Epithelial cell of prostate (primary cell): ENCODE measurements at regions not wholly inside any gene's neighbourhood (a gene's known extent, or its start where the extent isn't known, plus 50 kb on each side); places are given as distances from the start of the nearest gene placed in this dataset.
A peak's percentile ranks its signal among the peaks of the same experiment; 100 is the strongest.

Experiments used
- DNase-seq: peaks from one replicate; pipeline ENCODE4 v3.0.0-alpha.2; 2011; ENCODE audit warnings: low read depth, low spot score
- H3K27ac ChIP-seq: fragments of 450-650 bp; 2 replicates; pipeline ENCODE4 v1.5.1; 2017; ENCODE audit warnings: mild to moderate bottlenecking

DNA sequence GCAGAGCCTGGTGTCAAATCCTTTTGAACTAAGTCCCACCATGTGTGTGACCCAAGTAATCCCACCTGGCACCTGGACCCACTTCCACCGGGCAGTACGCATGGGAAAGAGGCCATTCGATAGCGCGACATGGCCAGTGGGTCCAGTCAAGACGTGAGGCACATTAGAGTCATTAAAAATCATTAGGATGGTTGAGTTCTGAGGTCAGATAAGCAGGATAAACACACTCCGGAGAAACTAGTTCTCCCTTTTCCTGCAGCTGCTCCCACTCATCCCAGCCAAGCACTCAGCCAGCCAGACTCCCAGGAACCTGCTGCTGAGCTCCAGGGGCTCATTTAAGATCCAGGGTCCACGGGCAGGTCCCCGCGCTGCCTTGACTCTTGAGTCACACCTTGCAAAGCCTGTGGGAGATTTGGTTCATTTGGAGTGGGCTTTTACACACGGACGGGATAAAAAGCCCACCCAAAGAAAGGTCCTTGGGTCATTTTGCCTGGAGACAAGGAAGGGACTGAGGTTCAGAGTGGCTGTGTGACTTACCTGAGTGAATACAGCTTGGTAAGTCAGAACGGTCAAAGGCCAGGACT is 313.9 kb downstream of the BCL11B start:
- no peak for DNase-seq
- H3K27ac ChIP-seq = peak overlapping the region; percentile 53

DNA sequence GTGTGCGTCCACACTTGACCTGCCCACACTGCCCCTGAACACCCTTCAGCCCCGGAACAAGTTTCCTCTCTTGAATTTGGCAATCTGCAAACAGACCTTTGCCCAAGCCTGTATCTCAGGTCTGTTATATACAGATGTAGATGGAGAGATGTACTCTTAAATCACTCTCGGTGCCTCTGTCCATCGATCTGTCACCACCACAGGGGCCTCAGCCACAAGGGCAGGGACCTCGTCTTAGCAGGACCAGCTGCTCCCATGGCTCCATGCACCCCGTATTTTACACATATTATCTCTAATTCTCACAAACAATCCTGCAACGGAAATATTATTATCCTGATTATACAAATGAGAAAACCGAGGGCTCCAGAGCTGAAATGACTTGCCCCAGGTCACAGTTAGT is 313.4 kb downstream of the BCL11B start:
- no peak overlapping the region for H3K27ac ChIP-seq
- DNase-seq = no peak

DNA sequence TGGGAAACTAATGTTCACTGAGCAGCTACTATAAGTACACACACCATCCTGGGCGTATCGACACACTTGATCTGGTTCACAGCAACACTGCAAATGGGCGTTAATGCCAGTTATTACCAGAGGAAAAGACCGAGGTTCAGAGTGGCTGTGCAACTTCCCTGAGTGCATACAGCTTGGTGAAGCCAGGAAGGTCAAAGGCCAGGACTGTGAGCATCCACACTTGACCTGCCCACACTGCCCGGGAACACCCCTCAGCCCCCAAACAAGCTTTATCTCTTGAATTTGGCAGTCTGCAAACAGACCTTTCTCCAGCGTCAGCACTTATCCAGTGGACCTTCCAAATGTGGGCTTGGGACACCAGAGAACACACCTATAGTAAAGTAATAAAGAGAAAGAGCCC is 312.6 kb downstream of the BCL11B start:
- no peak for DNase-seq

DNA sequence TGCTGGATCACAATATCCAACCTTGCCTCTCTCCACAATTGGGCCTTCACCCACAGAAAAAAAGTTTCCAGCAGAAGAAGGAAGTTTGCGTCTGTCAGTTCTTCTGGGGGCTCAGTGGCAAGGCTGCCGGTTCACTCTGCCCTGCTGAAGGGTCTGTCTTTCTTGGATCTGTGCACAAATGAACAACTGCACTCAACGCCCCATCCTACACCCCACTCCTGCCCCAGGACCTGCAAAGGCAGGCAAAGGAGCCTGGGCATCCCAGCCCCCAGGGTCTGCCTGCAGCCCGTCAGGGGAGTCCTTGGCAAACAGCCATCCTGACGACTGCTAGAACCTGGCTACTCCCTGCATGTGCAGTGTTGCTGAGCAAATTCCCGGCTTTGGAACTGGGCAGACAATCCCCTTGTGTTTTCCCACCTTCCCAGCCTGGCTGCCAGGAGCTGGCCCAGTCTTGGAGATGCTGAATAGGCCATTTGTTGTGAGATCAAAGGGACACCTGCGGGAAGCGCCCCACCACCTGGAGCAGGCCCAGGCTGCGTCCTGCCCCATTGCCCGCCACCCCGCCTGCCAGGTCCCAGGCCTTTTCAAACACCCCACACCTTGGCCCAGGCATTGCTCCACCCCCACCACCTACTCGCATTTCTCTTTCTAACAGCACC is 311.9 kb downstream of the BCL11B start:
- no peak overlapping the region for H3K27ac ChIP-seq
- DNase-seq = no peak

More for the DNA sequence above, 312.6 kb downstream of the BCL11B start:
- H3K27ac ChIP-seq = no peak overlapping the region

DNA sequence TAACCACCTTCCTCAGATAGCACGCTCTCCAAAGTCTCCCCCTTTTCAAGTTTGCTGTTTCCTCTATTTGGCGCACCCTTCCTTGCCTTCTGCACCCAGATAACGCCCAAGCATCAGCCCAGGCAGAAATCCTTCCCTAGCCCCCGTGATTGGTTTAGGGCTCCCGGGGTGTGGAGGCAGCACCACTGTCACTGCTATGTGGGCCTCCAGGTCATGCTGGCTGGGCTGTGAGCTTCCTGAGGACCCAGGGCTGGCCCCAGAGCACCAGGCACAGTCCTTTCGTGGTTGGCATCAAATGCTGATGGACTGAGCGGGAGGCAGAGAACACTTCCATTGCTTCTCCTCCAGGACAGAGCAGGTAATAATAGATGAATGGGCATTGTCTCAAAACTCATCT is 311.4 kb downstream of the BCL11B start:
- H3K27ac ChIP-seq = no peak overlapping the region
- no peak for DNase-seq

DNA sequence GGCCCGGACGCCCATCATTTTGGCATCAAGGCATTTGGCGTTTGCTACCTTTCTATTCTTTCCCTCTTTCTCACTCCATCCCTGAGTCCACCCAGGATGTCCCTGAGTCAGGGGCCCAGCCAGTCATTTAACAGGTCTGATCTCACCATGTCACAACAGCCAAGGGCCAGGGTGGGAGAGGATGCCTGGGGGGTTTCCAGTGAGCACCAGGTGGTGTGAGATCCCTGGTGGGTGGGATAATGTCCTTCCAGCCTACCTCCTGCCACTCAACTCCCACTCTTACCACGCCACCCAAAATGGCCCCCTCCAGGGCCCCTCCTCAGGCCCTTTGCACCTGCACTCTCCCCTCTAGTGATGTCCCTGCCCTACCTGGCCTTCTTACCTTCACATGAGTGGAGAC is 310.8 kb downstream of the BCL11B start:
- H3K27ac ChIP-seq = no peak overlapping the region
- no peak for DNase-seq

DNA sequence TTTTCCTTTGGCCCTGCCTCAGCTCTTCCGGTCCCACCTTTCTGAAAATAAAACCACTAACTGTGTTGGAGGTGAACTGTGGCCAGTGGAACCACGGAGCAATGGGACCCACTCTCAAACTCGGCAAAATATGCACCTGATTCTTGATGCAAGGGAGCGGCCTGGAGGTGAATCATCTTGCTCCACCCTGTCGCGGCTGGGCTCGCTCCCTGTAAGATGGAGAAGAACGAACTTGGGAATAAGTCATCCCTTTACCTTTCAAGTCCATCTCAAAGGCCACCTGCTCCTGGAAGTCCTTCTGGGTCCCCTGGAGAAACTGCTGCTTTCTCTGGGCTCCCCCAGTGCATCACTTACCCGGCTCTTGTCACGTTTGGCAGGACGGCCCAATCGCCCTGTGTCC is 309.9 kb downstream of the BCL11B start:
- no peak for DNase-seq
- no peak overlapping the region for H3K27ac ChIP-seq

DNA sequence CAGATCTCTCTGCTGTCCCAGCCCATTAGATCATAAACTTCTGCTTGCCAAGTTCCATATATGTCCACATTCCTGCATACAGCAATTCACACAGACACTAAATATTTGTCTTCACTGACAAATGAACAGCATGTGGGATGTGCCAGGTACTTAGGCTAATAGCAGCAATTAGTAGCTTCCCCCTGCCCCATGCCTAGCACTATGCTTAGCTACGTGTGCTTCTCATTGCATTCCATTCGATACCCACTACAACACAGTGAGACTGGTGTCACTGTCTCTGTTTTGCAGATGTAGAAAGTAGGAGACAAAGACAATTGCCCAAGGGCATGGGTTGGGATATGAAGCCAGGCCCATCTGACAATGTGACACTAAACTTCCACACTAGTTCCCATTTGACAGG is 308.4 kb downstream of the BCL11B start:
- no peak for DNase-seq
- no peak overlapping the region for H3K27ac ChIP-seq

DNA sequence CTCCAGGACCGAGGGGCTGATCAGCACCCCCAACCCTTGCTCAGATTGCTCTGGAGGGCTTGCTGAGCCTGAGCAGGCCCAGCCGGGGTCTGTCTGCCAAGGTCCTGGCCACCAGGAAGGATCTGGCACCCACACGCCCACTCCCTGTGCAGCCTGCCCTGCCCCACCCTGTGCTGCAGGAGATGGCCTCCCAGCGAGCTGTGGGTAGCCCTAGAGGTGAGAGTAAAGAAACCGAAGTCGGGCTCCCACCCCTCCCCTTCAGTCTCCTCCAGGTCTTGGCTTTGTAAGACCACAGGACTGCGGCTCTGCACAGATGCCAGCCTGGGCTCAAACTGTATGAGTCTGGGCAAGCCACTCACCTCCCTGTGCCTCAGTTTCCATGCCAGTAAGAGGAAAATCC is 307.8 kb downstream of the BCL11B start:
- no peak for DNase-seq
- H3K27ac ChIP-seq = no peak overlapping the region

DNA sequence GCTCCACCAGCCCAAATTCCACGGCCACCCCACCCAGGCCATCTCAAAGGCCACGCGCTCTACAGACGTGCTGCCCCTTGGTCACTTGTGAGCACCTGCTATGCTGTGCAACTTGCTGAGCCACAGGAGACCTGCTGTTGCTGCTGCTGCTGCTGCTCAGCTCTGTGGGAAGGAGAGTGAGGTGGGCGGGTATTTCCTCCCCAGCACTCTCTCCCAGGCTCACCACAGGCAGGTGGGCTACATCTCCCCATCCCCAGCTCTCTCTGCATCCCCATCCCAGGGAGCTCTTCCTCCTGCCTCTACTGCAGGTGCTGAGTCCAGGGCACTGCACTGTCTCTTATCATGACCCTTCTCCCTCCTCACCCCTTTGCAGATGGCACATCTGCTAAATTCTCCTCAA is 306.9 kb downstream of the BCL11B start:
- H3K27ac ChIP-seq = no peak overlapping the region
- DNase-seq = no peak

DNA sequence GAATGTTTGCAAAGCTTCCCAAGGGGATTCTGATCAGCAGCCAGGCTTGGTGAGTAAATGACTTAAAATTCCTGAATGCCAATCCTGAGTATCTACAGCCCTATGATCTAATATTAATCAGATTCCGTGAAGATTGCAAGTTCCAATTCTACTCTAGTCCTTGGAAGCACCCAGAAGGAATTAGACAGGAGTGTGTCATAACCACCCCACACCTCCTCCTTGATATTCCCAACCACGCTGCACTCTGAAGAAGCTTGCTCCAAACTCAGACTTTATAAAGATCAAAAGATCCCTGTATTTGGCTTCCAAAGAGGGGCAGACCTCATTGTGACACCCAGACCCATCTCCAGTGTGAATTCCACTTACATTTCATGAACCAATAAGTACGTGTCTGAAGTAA is 306.0 kb downstream of the BCL11B start:
- DNase-seq = no peak
- H3K27ac ChIP-seq = no peak overlapping the region

DNA sequence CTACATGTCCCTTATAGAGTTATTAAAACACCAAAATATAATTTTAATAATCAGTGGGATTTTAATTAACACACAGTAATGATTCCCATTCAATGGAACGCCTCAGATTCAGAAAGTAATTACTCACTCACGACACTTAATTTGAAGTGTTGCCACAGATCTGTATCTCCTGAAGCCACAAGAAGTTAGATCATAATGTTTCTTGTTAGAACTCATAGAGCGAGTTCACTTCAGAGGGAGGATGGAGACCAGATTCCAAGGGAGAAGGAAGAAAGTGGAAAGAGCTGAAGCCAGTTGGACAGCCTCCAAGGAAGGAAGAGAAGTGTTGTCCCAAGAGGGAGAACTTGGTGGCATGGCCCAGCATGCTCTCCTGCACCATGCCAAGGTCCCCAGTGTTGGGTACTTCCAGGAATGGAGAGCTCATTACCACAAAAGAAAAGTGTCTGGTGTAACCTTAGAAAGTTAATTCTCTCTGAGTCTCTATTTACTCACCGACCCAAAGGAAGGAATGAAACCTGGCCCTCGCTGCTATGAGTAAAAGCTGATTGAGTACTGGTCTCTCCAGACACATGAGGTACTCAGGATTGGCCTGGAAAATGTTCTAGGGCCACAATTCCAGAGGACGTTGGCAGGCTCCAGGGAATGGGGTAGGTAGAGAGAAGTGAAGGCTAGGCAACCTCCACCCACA is 305.4 kb downstream of the BCL11B start:
- no peak overlapping the region for H3K27ac ChIP-seq
- no peak for DNase-seq

DNA sequence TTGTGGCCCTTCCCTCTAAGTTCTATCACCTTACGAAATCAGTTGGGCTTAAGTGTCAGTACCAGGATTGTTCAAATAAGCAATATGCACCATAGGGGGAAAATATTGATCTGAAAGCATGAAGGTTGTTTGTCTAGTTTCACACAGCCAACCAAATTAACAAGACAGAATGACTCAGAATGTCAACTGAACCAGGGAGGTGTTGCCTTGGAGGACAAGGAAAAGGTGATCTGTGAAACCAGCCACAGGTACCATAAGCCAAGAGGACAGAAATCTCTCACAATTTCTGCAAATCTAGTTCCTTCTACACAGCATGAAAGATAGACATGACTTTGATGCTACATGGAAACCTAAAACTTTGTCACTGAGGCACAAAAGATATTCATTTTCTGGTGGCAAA is 297.9 kb downstream of the BCL11B start:
- H3K27ac ChIP-seq = no peak overlapping the region
- DNase-seq = no peak

DNA sequence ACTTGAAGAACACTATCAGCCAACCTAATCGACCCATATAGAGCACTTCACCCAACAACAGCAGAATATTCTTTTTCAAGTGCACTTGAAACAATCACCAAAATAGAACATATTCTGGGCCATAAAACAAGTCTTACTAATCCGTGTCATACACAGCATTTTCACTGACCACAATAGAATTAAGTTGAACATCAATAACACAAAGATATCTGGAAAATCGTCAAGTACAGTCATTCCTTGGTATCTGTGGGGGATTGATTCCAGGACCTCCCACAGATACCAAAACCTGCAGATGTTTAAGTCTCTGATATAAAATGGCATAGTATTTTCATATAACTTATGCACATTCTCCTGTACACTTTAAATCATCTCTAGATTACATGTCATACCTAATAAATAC is 295.7 kb downstream of the BCL11B start:
- no peak overlapping the region for H3K27ac ChIP-seq
- no peak for DNase-seq

DNA sequence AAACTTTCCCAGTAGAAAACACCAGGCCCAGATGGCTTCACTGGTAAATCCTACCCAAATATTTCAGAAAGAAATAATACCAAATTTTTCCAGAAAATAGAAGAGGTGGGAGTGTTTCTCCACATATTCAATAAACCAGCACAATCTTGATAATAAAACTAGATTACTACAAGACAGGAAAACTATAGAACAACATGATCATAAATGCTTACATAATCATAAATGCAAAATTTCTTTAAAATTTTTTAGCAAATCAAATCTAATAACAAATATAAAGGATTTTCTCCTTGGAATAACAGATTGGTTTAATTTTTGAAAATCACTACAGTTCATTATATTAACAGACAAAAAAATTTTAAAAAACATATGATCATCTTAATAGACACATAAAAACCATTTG is 294.5 kb downstream of the BCL11B start:
- DNase-seq = no peak
- H3K27ac ChIP-seq = no peak overlapping the region

DNA sequence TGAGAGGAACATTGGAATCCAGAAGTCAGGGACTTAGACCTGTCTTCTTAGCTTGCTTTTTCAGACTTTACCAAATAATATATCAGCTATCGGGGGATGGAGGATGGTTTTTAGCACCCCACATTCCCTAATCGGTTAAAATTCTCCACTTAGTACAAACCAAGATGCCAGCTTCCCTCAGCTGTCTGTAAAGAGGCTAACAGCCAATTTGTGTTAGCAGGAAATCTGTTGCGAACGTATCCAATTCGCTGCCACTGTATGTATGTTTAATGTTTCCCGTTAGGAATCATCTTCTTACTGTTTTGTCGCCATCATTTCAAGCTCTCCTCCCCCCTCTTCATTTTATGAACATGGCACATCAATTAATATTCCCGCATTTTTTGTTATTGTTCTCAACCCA is 289.0 kb downstream of the BCL11B start:
- H3K27ac ChIP-seq = no peak overlapping the region
- no peak for DNase-seq

DNA sequence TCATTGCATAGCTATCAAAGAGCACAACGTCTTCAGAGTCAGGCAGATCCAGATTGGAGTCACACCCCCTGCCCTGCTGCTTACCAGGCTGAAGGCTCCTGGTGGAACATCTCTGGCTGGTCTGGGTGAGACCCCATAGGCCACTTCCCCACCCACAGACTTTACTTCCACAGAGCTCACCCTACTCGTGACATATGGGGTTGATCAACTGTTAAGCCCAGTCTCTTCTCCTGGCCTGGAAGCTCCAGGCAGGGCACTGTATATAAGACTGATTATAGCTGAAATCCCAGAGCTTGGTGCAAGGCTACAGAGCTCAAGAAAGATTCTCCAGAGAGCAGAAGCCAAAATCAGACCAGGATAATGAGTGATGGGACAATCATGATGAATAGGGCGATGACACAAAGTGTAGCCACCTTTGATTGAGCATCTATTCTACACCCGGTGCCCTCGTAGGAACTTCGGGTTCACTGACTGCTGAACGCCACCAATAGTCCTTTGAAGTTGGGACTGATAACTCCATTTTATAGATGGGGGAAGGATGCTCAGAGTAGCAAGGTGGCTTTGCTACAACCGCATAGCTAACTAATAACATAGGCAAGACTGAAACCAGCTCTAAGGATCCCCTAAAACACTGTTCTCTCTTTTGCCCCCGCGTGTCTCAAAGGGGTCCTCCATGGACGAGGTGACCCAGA is 287.8 kb downstream of the BCL11B start:
- DNase-seq = no peak
- no peak overlapping the region for H3K27ac ChIP-seq

DNA sequence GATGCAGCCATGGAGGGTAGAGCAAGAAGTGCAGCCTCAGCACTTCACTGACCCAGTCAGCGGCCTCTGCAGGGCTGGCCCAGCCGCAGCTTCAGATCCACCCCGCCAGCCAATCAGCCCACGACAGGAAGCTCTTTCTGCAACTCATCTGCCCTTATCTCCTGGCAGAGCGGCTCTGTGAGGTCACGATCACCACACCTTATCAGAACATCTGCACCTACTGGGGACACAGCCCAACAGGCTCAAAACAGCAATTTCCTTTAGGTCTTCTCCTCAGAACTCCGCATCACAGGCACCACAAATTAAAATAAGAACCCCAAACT is 287.3 kb downstream of the BCL11B start:
- no peak for DNase-seq
- no peak overlapping the region for H3K27ac ChIP-seq

DNA sequence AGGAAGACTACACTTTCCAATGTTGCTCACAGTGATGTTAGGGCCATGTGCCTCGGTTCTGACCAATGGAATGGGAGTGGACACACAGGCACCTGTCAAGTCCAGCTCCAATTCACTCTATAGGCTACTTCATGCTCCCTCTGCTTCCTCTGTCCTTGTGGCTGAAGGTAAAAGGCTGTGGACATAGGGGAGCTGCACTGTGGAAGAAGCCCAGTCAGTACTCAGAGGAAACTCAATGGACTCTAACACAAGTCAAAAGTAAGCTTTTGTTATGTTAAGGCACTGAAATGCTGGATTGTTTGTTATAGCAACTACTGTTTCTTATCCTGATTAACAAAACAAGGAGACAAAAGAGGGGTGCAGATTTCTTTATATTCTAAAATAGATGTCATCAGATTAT is 278.2 kb downstream of the BCL11B start:
- DNase-seq = no peak
- H3K27ac ChIP-seq = no peak overlapping the region

DNA sequence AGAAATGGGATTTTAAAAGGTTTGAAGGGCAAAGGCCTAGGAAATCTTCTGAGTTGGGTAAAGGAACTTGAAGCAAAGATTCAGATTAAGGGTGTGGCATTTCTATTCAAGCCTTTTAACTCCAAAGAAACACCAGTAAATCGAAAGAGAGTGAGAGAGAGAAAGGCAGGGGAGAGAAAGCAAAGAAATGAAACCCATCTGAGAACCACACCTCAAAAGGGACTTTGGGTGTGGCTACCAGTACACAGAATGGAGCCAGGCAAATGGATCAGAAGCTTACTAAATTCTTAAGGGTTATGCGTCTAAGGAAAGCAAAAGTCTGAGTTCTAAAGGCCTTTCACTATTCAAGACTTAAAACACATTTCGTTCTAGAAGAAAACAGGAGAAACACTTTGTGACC is 277.4 kb downstream of the BCL11B start:
- H3K27ac ChIP-seq = no peak overlapping the region
- DNase-seq = no peak

DNA sequence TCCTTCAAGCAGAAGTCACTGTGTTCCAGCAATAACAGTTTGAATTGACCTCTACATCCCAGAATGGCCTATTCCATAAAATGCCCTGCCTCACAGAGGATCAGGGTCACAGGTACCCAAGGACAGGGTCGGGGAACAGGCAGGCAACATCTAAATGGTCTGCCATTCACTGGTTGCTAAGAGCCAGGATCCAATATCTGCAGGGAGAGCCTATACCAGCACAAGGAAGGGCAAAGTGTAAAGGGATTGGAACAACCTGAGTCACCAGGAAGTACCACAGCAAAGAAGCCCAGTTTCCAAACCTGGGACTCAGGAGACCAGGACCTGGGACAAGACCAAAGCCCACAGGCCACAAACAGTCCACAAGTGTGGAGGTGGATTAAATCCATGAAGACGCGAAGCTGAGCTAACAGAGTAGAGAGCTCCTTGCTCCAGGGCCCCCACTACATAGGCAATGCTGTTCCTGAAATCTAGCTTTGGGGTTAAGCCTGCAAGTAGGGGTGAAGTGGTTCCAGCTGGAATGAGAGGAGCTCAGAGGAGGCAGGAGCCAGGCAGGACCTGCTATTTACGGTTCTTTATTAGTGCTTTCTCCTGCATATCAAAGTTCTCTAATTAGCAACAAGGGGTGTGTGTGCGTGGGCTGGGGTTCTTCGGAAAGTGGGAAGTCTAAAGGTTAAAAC is 274.3 kb downstream of the BCL11B start:
- no peak overlapping the region for H3K27ac ChIP-seq

More for the DNA sequence above, 274.3 kb downstream of the BCL11B start:
- DNase-seq = no peak
